ENCODE measurements at regions not wholly inside any gene's neighbourhood (a gene's known extent, or its start where the extent isn't known, plus 50 kb on each side); places are given as distances from the start of the nearest gene placed in this dataset.

GRCh38 chr2:18050001-18050400, 171.5 kb downstream of the KCNS3 start:
- H3K4me3 ChIP-seq: no peak overlapping the region
- H3K27ac ChIP-seq: no peak overlapping the region
- H3K9me3 ChIP-seq: no peaks in the 10 kb centered on the region
- H3K27me3 ChIP-seq: no peaks in the 10 kb centered on the region
- no peak for ATAC-seq
- intact Hi-C loops (cut with DNase I): no loop called here
- no peak for DNase-seq
- H3K36me3 ChIP-seq (replicated peaks in 1 of 2; ENCODE audit: insufficient read depth in 1 of 2, low read depth in 2 of 2): no peaks in the 10 kb centered on the region
- H3K4me1 ChIP-seq: no peaks in the 10 kb centered on the region
- WGBS, 2 donors: 79 to 86% methylated on average over 6 of the region's 6 CpGs
- no peak for TF ChIP-seq POLR2A (IDR thresholded peaks at IDR 0.05)
- TF ChIP-seq, protein P1, sequence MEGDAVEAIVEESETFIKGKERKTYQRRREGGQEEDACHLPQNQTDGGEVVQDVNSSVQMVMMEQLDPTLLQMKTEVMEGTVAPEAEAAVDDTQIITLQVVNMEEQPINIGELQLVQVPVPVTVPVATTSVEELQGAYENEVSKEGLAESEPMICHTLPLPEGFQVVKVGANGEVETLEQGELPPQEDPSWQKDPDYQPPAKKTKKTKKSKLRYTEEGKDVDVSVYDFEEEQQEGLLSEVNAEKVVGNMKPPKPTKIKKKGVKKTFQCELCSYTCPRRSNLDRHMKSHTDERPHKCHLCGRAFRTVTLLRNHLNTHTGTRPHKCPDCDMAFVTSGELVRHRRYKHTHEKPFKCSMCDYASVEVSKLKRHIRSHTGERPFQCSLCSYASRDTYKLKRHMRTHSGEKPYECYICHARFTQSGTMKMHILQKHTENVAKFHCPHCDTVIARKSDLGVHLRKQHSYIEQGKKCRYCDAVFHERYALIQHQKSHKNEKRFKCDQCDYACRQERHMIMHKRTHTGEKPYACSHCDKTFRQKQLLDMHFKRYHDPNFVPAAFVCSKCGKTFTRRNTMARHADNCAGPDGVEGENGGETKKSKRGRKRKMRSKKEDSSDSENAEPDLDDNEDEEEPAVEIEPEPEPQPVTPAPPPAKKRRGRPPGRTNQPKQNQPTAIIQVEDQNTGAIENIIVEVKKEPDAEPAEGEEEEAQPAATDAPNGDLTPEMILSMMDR (IDR thresholded peaks at IDR 0.05): no peak

- Histone ChIP-seq H3K27me3 (no peaks in the 10 kb centered on the region), H3K4me1 (no peaks in the 10 kb centered on the region), H3K4me3 (no peak overlapping the region), H3K27ac (no peak overlapping the region), H3K9me3 (no peaks in the 10 kb centered on the region), H3K36me3 (replicated peaks in 1 of 2; ENCODE audit: insufficient read depth in 1 of 2, low read depth in 2 of 2) (no peaks in the 10 kb centered on the region)
- TF ChIP-seq, protein P1 (IDR thresholded peaks at IDR 0.05): no peak
- no peak for TF ChIP-seq POLR2A (IDR thresholded peaks at IDR 0.05)
- DNase-seq: no peak
- intact Hi-C loops (cut with DNase I): no loop called here
- WGBS, 2 donors: 48 to 68% methylated on average over 4 of the region's 4 CpGs
- ATAC-seq: no peak
These were observed 170.9 kb downstream of the KCNS3 start for GRCh38 chr2:18049325-18049724.

GRCh38 chr2:18047896-18048657, 169.6 kb downstream of the KCNS3 start:
- 59 to 61% methylated on average over 10 of the region's 10 CpGs for WGBS, 2 donors
- intact Hi-C loops (cut with DNase I): no loop called here

DNA sequence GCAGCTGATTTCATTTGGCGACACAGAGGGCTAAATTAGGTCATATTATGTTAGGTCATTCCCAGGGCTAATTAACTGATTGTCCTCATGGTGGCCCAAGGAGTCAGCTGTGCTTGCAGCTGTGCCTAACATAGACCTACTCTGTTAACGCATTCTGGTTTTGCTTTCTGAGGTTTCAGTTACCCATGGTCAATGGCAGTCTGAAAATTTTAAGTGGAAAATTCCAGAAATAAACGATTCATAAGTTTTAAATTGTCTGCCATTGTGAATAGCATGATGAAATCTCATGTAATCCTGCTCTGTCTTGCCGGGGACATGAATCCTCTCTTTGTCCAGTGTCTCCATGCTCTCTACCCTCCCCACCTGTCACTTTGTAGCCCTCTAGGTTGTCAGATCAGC, 168.7 kb downstream of the KCNS3 start:
- TF ChIP-seq POLR2A (IDR thresholded peaks at IDR 0.05): no peak
- TF ChIP-seq, protein P1 (IDR thresholded peaks at IDR 0.05): no peak
- Histone ChIP-seq H3K36me3 (replicated peaks in 1 of 2; ENCODE audit: insufficient read depth in 1 of 2, low read depth in 2 of 2) (no peaks in the 10 kb centered on the region), H3K4me3 (no peak overlapping the region), H3K27me3 (no peaks in the 10 kb centered on the region), H3K9me3 (no peaks in the 10 kb centered on the region), H3K27ac (no peak overlapping the region), H3K4me1 (no peaks in the 10 kb centered on the region)
- no peak for DNase-seq
- no peak for ATAC-seq
- intact Hi-C loops (cut with DNase I): no loop called here
- WGBS, 2 donors: 45 to 46% methylated on average over 4 of the region's 4 CpGs

More at GRCh38 chr2:18047896-18048657, 169.6 kb downstream of the KCNS3 start:
- no peaks in the 10 kb centered on the region for H3K36me3 ChIP-seq (replicated peaks in 1 of 2; ENCODE audit: insufficient read depth in 1 of 2, low read depth in 2 of 2)
- ATAC-seq (peak; percentile 63), DNase-seq (peak in 1 of 4 donors; percentile 33)
- H3K27ac ChIP-seq: no peak overlapping the region
- no peak overlapping the region for H3K4me3 ChIP-seq
- H3K27me3 ChIP-seq: no peaks in the 10 kb centered on the region
- H3K9me3 ChIP-seq: no peaks in the 10 kb centered on the region
- TF ChIP-seq, protein P1 (IDR thresholded peaks at IDR 0.05): no peak
- TF ChIP-seq POLR2A (IDR thresholded peaks at IDR 0.05): no peak
- no peaks in the 10 kb centered on the region for H3K4me1 ChIP-seq
